ENCODE measurements at regions not wholly inside any gene's neighbourhood (a gene's known extent, or its start where the extent isn't known, plus 50 kb on each side); places are given as distances from the start of the nearest gene placed in this dataset.

DNA sequence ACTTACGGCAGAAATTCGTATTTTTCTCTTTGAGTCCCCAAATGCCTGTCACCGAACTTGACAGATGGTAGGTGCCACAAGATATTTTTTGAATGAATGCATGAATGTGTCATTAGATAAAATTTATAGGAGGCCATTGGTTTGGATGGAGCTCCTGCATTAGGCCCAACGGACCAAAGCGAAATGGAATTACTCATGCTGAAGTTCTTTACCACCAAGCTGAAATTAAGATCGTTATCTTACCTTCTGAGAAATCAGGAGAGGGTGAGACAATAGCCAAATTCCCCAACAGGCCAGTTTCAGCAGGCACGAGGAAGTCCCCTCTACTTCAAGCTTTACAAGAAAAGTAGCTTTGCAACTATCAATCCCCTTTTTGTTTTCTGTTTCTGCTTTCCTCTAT, 452.5 kb upstream of the ARGLU1 start:
- Histone ChIP-seq H3F3A (ENCODE audit: low read depth) (no peaks in the 10 kb centered on the region), H4K20me1 (ENCODE audit: insufficient read depth, low read length, poor library complexity, severe bottlenecking) (no peaks in the 10 kb centered on the region), H3K36me3 (ENCODE audit: insufficient read depth, low read length) (no peaks in the 10 kb centered on the region), H3K79me2 (ENCODE audit: insufficient read depth, low read length) (no peaks in the 10 kb centered on the region), H3K4me1 (ENCODE audit: insufficient read depth, low read length, poor library complexity, severe bottlenecking) (no peaks in the 10 kb centered on the region), H3K4me3 (ENCODE audit: low read length, poor library complexity, severe bottlenecking) (no peak overlapping the region), H3K9me3 (ENCODE audit: insufficient read depth, low read depth, low read length) (no peaks in the 10 kb centered on the region), H3K9ac (ENCODE audit: low read depth, low read length, poor library complexity, severe bottlenecking) (no peak overlapping the region), H2AFZ (ENCODE audit: low read length) (no peak overlapping the region), H3K9me2 (replicated peaks; ENCODE audit: low read depth, low read length) (no peaks in the 10 kb centered on the region), H3K27me3 (ENCODE audit: insufficient read depth, low read length, poor library complexity, severe bottlenecking) (no peaks in the 10 kb centered on the region), H3K4me2 (ENCODE audit: low read depth, low read length, poor library complexity, severe bottlenecking) (no peak overlapping the region)
- no peak for TF ChIP-seq EZH2phosphoT487 (IDR thresholded peaks at IDR 0.05; ENCODE audit: borderline replicate concordance)

DNA sequence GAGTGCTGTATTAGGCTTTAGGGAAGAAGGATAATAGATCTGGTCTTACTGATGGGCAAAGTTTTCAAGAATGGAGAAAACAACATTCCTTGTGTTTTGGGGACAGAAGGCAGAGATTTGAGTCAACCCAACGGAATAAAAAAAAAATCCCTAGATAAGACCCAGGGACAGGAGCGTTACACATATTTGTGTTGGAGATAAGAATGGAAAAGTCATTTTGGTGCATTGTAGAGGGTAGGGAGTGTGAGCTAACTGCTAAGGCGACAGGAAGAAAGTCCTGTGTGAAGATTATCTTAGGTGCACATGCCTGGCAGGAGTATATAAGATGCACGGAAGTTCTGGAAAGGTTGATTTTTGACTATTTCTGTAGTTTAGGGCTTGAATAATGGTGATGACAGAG, 450.3 kb upstream of the ARGLU1 start:
- H3K36me3 ChIP-seq (ENCODE audit: insufficient read depth, low read length): no peaks in the 10 kb centered on the region
- no peak overlapping the region for H3K4me3 ChIP-seq (ENCODE audit: low read length, poor library complexity, severe bottlenecking)
- H3K9me2 ChIP-seq (replicated peaks; ENCODE audit: low read depth, low read length): no peaks in the 10 kb centered on the region
- H3K4me2 ChIP-seq (ENCODE audit: low read depth, low read length, poor library complexity, severe bottlenecking): no peak overlapping the region
- H2AFZ ChIP-seq (ENCODE audit: low read length): no peak overlapping the region
- no peaks in the 10 kb centered on the region for H3K9me3 ChIP-seq (ENCODE audit: insufficient read depth, low read depth, low read length)
- no peaks in the 10 kb centered on the region for H4K20me1 ChIP-seq (ENCODE audit: insufficient read depth, low read length, poor library complexity, severe bottlenecking)
- no peak overlapping the region for H3K9ac ChIP-seq (ENCODE audit: low read depth, low read length, poor library complexity, severe bottlenecking)
- H3F3A ChIP-seq (ENCODE audit: low read depth): no peaks in the 10 kb centered on the region
- no peaks in the 10 kb centered on the region for H3K27me3 ChIP-seq (ENCODE audit: insufficient read depth, low read length, poor library complexity, severe bottlenecking)
- no peaks in the 10 kb centered on the region for H3K4me1 ChIP-seq (ENCODE audit: insufficient read depth, low read length, poor library complexity, severe bottlenecking)
- no peak for TF ChIP-seq EZH2phosphoT487 (IDR thresholded peaks at IDR 0.05; ENCODE audit: borderline replicate concordance)
- TF ChIP-seq, protein P1, sequence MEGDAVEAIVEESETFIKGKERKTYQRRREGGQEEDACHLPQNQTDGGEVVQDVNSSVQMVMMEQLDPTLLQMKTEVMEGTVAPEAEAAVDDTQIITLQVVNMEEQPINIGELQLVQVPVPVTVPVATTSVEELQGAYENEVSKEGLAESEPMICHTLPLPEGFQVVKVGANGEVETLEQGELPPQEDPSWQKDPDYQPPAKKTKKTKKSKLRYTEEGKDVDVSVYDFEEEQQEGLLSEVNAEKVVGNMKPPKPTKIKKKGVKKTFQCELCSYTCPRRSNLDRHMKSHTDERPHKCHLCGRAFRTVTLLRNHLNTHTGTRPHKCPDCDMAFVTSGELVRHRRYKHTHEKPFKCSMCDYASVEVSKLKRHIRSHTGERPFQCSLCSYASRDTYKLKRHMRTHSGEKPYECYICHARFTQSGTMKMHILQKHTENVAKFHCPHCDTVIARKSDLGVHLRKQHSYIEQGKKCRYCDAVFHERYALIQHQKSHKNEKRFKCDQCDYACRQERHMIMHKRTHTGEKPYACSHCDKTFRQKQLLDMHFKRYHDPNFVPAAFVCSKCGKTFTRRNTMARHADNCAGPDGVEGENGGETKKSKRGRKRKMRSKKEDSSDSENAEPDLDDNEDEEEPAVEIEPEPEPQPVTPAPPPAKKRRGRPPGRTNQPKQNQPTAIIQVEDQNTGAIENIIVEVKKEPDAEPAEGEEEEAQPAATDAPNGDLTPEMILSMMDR (conservative IDR thresholded peaks at IDR 0.05; ENCODE audit: low read length): no peak
- no peaks in the 10 kb centered on the region for H3K79me2 ChIP-seq (ENCODE audit: insufficient read depth, low read length)

DNA sequence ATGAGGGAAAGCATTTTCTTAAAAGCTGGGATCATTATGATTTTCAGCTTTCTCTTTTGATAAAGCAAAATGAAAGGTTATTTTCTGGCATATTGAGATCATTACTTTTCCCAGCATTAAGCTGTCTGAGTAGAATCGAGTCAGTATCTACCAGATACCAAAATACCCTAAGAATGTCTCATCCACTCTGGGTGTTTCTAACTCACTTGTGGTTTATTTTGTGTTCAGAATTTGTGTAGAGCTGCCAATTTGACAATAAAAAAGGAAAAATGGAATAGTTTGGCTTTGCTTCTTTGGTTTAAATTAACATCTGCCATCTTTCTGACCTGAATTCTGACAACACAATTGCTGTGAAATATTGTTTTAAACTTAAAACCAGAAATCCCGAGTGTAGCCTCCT, 438.7 kb upstream of the ARGLU1 start:
- H3K4me1 ChIP-seq (ENCODE audit: insufficient read depth, low read length, poor library complexity, severe bottlenecking): no peaks in the 10 kb centered on the region
- no peaks in the 10 kb centered on the region for H3K36me3 ChIP-seq (ENCODE audit: insufficient read depth, low read length)
- no peaks in the 10 kb centered on the region for H3K9me2 ChIP-seq (replicated peaks; ENCODE audit: low read depth, low read length)
- no peak overlapping the region for H3K9ac ChIP-seq (ENCODE audit: low read depth, low read length, poor library complexity, severe bottlenecking)
- no peaks in the 10 kb centered on the region for H3K27me3 ChIP-seq (ENCODE audit: insufficient read depth, low read length, poor library complexity, severe bottlenecking)
- no peak overlapping the region for H2AFZ ChIP-seq (ENCODE audit: low read length)
- no peaks in the 10 kb centered on the region for H3K9me3 ChIP-seq (ENCODE audit: insufficient read depth, low read depth, low read length)
- H4K20me1 ChIP-seq (ENCODE audit: insufficient read depth, low read length, poor library complexity, severe bottlenecking): no peaks in the 10 kb centered on the region
- TF ChIP-seq, protein P1 (conservative IDR thresholded peaks at IDR 0.05; ENCODE audit: low read length): no peak
- no peak for TF ChIP-seq EZH2phosphoT487 (IDR thresholded peaks at IDR 0.05; ENCODE audit: borderline replicate concordance)
- no peaks in the 10 kb centered on the region for H3K79me2 ChIP-seq (ENCODE audit: insufficient read depth, low read length)
- H3F3A ChIP-seq (ENCODE audit: low read depth): no peaks in the 10 kb centered on the region
- no peak overlapping the region for H3K4me3 ChIP-seq (ENCODE audit: low read length, poor library complexity, severe bottlenecking)
- H3K4me2 ChIP-seq (ENCODE audit: low read depth, low read length, poor library complexity, severe bottlenecking): no peak overlapping the region

DNA sequence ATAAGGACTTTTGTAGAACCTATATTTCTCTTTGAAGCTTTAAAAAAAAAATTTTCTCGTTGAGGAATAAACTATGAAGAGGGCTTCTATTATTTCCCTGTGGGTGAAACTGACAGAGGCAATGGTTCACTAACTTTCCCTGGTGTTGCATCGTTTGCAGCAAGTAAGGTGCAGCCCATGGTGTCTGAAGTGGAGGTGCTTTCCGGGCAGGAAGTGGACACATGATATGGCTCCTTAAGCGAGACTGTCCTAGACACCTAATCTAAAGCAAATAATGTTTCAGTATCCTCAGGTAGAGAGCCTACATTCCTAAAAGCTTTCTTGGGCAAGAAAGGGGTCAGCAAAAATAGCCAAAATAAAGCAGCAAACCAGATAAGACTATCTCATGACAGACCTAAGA, 437.6 kb upstream of the ARGLU1 start:
- Histone ChIP-seq H3K36me3 (ENCODE audit: insufficient read depth, low read length) (no peaks in the 10 kb centered on the region), H3K4me2 (ENCODE audit: low read depth, low read length, poor library complexity, severe bottlenecking) (no peak overlapping the region), H3K4me3 (ENCODE audit: low read length, poor library complexity, severe bottlenecking) (no peak overlapping the region), H3K9me3 (ENCODE audit: insufficient read depth, low read depth, low read length) (no peaks in the 10 kb centered on the region), H3K27me3 (ENCODE audit: insufficient read depth, low read length, poor library complexity, severe bottlenecking) (no peaks in the 10 kb centered on the region), H3F3A (ENCODE audit: low read depth) (no peaks in the 10 kb centered on the region), H3K79me2 (ENCODE audit: insufficient read depth, low read length) (no peaks in the 10 kb centered on the region), H3K4me1 (ENCODE audit: insufficient read depth, low read length, poor library complexity, severe bottlenecking) (no peaks in the 10 kb centered on the region), H2AFZ (ENCODE audit: low read length) (no peak overlapping the region), H3K9me2 (replicated peaks; ENCODE audit: low read depth, low read length) (no peaks in the 10 kb centered on the region), H3K9ac (ENCODE audit: low read depth, low read length, poor library complexity, severe bottlenecking) (no peak overlapping the region), H4K20me1 (ENCODE audit: insufficient read depth, low read length, poor library complexity, severe bottlenecking) (no peaks in the 10 kb centered on the region)
- no peak for TF ChIP-seq EZH2phosphoT487 (IDR thresholded peaks at IDR 0.05; ENCODE audit: borderline replicate concordance)
- TF ChIP-seq, protein P1 (conservative IDR thresholded peaks at IDR 0.05; ENCODE audit: low read length): no peak
